GM12878 (cell line): ENCODE measurements at regions not wholly inside any gene's neighbourhood (a gene's known extent, or its start where the extent isn't known, plus 50 kb on each side); places are given as distances from the start of the nearest gene placed in this dataset.

Experiments
- ATF3 ChIP-seq: IDR thresholded peaks from 2 replicates; pipeline ENCODE4 v1.6.1; 2011; ENCODE audit warnings: low read depth, mild to moderate bottlenecking, low read length, moderate library complexity, borderline replicate concordance; ENCODE audit errors: extremely low read depth
- BACH1 ChIP-seq: fragments of 450-650 bp; IDR thresholded peaks from 2 replicates; pipeline ENCODE4 v1.6.1; 2017; ENCODE audit warnings: mild to moderate bottlenecking, borderline replicate concordance
- BCL11A ChIP-seq: IDR thresholded peaks from 2 replicates; pipeline ENCODE4 v1.6.1; 2011; ENCODE audit warnings: low read depth, low read length
- BHLHE40 ChIP-seq, 2 experiments: fragments of 450-650 bp in 1 of 2; IDR thresholded peaks; 2 replicates each; pipeline ENCODE4 v1.6.1; 2011 to 2017; ENCODE audit warnings: low read depth in 2 of 2, borderline replicate concordance in 1 of 2, improper control_type of control experiment in 1 of 2, low read length in 1 of 2, mild to moderate bottlenecking in 1 of 2
- DPF2 ChIP-seq: fragments of 450-650 bp; IDR thresholded peaks from 2 replicates; pipeline ENCODE4 v1.6.1; 2017; ENCODE audit warnings: mild to moderate bottlenecking
- IRF5 ChIP-seq: fragments of 450-650 bp; IDR thresholded peaks from 2 replicates; pipeline ENCODE4 v1.6.1; 2017; ENCODE audit warnings: borderline replicate concordance
- KLF5 ChIP-seq: fragments of 450-650 bp; IDR thresholded peaks from 2 replicates; pipeline ENCODE4 v1.6.1; 2014; ENCODE audit warnings: mild to moderate bottlenecking; ENCODE audit not compliant: partially characterized antibody
- MEF2A ChIP-seq: IDR thresholded peaks from 2 replicates; pipeline ENCODE4 v1.6.1; 2011; ENCODE audit warnings: low read depth, mild to moderate bottlenecking, low read length, moderate library complexity; ENCODE audit not compliant: insufficient read depth
- MTA2 ChIP-seq: fragments of 450-650 bp; IDR thresholded peaks from 2 replicates; pipeline ENCODE4 v1.6.1; 2016; ENCODE audit warnings: low read depth, mild to moderate bottlenecking, moderate library complexity
- SMAD5 ChIP-seq: IDR thresholded peaks from 2 replicates; pipeline ENCODE4 v1.6.1; 2016; ENCODE audit warnings: antibody characterized with exemption, low read depth
- SMARCA5 ChIP-seq: fragments of 450-650 bp; IDR thresholded peaks from 2 replicates; pipeline ENCODE4 v1.6.1; 2017; ENCODE audit warnings: mild to moderate bottlenecking
- SP1 ChIP-seq: IDR thresholded peaks from one replicate; pipeline ENCODE4 v1.6.1; 2011; ENCODE audit warnings: low read depth, low read length
- SPI1 ChIP-seq: IDR thresholded peaks from 2 replicates; pipeline ENCODE4 v1.6.1; 2011; ENCODE audit warnings: low read depth, mild to moderate bottlenecking, low read length, moderate library complexity, borderline replicate concordance; ENCODE audit not compliant: insufficient read depth
- YY1 ChIP-seq: IDR thresholded peaks from 2 replicates; pipeline ENCODE4 v1.6.1; 2011; ENCODE audit warnings: low read depth, mild to moderate bottlenecking, low read length
- ZBTB33 ChIP-seq: fragments of 450-650 bp; IDR thresholded peaks from 2 replicates; pipeline ENCODE4 v1.6.1; 2017; ENCODE audit warnings: mild to moderate bottlenecking
- ZBTB4 ChIP-seq: fragments of 450-650 bp; formaldehyde crosslinking; IDR thresholded peaks from 2 replicates; pipeline ENCODE4 v1.4.0; 2022; ENCODE audit warnings: mild to moderate bottlenecking, moderate library complexity
- ZNF207 ChIP-seq: fragments of 450-650 bp; IDR thresholded peaks from 2 replicates; pipeline ENCODE4 v1.6.1; 2014; ENCODE audit warnings: antibody characterized with exemption, mild to moderate bottlenecking, borderline replicate concordance
- ZNF592 ChIP-seq: fragments of 450-650 bp; IDR thresholded peaks from 2 replicates; pipeline ENCODE4 v1.6.1; 2017; ENCODE audit warnings: mild to moderate bottlenecking, moderate library complexity
- ZSCAN29 ChIP-seq: fragments of 450-650 bp; IDR thresholded peaks from 2 replicates; pipeline ENCODE4 v1.6.1; 2017; ENCODE audit warnings: mild to moderate bottlenecking, moderate library complexity

GRCh38 chr2:230660294-230661060 is 52.2 kb upstream of the CAB39 start (continued):
- TF ChIP-seq ZNF592 (peak; percentile 80; the same call in 1 of the 2 replicates), BHLHE40 (IDR thresholded peaks at IDR 0.05; ENCODE audit: borderline replicate concordance in 1 of 2, low read depth in 2 of 2, low read length in 1 of 2) (peak; percentile 50 to 68; a peak in 3 of 4 replicates), ATF3 (no peak), SMAD5 (no peak), BCL11A (no peak), MEF2A (no peak), BACH1 (no peak; the same call in 1 of the 2 replicates), MTA2 (no peak), YY1 (0 out of 2 replicates have a peak, but pooled peaks have one; percentile 34), ZNF207 (no peak), ZBTB4 (CRISPR knock-in tag) (0 out of 2 replicates have a peak, but pooled peaks have one; percentile 30), KLF5 (no peak), ZBTB33 (no peak), SP1 (no peak), DPF2 (no peak), SMARCA5 (no peak), ZSCAN29 (no peak), SPI1 (0 out of 2 replicates have a peak, but pooled peaks have one; percentile 23), IRF5 (no peak)
